ENCODE measurements at regions not wholly inside any gene's neighbourhood (a gene's known extent, or its start where the extent isn't known, plus 50 kb on each side); places are given as distances from the start of the nearest gene placed in this dataset.

DNA sequence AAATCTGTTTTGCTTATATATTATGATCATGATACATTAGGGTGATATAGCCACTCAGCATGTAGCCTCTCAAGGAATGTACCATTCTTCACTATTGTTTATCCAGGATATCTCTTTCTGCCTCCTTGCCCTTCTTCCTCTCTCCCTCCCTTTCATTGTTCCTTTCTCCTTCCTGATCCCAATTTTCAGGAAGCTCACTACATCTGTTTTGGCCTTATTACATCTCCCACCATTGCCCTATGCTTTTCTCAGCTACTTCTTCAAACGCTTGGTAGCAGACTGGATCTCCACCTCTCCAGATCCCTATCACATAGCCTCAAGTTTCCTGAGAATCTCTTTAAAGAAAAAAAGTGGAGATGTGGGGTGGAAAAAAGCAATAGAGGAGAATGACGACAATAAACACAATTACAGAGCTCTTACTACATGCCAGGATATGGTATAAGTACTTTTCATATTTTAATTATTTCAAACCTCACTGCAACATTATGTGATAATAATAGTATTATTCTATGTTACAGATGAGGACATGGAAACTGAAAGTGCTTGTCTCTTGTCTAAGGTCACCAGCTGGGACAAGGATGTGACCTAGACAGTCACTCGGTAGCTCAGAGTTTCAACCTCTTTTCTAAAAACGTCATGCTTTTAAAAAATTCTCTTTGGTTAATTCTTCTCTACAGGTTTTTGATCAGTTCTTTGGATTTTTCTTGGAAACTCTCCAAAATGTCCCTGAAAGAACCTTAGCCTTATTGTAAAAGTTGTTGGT is 959.1 kb downstream of the CDH11 start:
- no peak for DNase-seq (ENCODE audit: low read depth)

GRCh38 chr16:64159976-64160375 is 961.9 kb downstream of the CDH11 start:
- no peak for DNase-seq (ENCODE audit: low read depth)

DNA sequence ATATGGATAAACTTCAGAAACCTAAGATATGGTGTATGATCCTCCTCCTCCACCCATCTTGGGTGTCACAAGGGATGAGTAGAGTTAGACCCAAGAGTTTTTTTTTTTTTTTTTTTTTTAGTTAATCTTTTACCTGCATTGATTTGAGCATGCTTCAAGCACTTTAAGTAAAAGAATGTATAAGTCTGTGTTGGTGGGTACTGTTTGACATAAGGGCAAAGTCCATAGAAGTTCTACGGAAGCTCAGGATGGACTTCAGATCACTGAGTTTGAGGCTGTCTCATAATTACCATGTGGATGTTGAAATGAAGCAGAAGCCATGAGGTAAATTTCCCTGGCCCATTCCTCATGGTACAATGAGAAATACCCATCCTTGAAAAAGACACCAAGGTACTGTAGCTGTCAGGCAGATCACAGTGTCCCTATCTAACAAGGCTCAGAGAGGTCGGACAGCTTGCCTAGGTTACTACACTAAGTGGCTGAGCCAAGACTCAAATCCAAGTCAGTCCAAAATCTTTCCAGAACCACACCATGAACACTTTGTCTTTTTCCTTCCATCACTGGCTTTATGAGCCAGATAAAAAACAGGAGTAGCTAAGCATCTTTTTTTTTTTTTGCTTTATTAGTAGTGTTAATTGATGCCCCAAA is 962.8 kb downstream of the CDH11 start:
- DNase-seq (ENCODE audit: low read depth), result no peak

DNA sequence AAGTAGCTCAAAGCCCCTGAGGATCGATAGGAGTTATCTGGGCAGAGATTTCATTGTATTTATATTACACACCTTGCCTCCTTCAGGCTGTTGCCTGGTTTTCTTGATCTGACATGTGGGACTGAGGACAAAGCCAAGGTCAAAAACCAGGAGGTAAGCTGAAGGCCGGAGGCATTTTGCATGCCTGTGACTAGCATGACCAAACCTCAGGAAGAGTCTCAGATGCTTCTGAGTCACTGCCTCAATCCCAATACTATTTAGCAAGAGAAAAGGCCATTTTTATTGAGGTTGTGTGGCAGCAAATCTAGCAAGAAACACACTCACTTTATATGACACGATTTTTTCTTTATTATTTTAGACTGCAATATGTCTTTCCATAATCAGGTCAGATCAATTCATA is 968.1 kb downstream of the CDH11 start:
- no peak for DNase-seq (ENCODE audit: low read depth)

DNA sequence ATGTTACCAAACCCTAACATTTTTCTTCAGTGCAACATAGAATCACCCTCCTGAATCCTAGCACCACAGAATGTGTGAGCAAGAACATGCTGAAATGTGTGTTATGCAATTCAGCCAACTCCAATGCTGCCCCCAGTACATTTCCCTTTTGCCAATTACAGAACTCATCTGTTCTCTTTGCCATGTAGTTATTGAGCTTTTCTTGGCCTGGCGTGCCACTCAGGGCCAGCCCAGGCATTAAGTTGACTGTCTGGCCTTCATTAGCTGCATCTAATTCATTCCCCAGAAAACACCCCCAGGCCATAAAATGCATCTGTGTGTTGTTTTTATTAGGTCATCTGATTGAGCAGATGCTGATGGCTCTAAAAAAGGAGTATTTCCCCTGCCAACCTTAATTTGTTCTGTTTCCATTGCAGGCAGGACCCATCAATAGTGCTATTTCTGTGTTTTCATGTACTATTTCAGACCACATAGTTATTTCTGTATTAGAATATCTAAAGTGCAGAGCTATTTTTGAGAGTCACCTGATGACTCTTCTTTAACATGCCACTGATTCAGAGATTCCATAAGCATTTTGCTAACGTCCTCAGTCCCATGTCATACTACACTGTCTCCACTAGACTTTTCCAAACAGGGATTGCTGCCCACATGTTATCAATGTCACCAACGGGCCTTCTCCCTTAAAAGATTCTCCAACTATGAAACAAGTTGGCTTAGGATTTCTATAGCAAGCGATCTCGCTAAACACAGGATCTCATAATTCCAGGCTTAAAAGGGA is 969.7 kb downstream of the CDH11 start:
- DNase-seq (ENCODE audit: low read depth), result peak; percentile 47

GRCh38 chr16:64150193-64150592 is 971.7 kb downstream of the CDH11 start:
- DNase-seq (ENCODE audit: low read depth), result no peak

DNA sequence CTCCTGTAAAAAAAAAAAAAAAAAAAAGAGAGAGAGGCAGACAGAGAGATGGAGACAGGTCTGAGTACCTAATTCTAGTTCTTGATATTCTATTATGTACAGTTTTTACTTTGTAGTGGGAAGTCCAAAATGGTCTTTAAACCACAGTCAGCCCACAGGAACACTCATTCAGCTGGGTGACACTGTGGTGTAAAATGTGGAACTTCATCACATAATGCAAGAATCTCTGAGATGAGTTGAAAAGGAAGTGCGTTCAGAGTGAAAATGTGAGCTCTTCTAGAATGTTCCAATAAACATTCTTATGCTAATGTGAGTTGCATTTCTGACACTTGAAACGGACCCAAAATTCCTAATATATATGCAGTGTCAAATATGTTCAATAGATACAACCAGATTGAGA is 972.1 kb downstream of the CDH11 start:
- DNase-seq (ENCODE audit: low read depth), result no peak

DNA sequence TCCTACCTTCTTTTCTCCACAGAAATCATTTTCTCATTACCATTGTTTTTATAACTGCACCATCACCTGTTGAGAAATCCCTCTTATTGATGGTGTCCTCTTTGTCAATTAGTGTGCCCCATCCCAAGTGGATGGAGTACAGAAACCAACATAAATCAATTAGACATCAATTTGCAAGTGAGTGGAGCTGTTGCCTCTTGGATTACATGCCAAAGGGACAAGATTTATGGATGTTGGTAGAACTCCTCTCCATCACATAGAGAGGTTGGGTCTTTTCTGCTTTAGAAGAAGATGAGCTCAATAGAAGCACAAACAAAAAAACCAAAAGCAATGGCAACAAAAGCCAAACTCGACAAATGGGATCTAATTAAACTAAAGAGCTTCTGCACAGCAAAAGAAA is 973.5 kb downstream of the CDH11 start:
- DNase-seq (ENCODE audit: low read depth), result no peak

DNA sequence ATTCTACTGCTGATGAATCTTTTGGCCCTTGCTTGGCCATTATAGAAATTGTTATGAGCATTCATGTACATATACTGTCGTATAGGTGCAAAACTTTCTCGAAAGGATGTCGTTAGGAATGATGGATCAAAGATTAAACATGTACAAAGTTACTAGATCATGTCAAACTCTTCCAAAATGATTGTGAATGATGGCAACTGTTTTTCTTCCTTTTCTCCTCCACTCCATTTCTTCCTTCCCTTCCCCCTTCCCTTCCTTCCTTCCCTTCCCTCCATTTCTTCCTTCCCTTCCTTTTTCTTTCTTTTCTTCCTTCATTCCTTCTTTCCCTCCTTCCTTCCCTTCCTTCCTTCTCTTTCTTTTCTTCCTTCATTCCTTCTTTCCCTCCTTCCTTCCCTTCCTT is 973.9 kb downstream of the CDH11 start:
- no peak for DNase-seq (ENCODE audit: low read depth)

DNA sequence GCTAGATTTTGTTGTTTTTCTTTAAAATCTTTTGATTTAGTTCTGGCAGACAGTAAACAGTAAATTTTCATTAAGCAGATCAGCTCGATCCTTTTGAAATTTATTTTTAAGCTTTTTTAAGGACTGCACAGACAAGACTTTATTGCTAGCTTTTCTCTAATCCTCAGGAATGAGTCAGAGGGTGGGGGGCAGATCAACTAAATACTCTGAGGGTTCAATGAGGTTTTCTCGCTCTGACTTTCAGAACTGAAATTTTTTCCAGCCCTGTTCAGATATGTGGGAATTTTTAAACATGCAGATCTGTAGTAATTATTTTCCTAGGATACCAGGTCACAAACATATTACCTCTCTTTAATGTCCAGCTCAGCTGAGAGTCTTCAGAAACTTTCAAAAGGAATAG is 977.2 kb downstream of the CDH11 start:
- no peak for DNase-seq (ENCODE audit: low read depth)

DNA sequence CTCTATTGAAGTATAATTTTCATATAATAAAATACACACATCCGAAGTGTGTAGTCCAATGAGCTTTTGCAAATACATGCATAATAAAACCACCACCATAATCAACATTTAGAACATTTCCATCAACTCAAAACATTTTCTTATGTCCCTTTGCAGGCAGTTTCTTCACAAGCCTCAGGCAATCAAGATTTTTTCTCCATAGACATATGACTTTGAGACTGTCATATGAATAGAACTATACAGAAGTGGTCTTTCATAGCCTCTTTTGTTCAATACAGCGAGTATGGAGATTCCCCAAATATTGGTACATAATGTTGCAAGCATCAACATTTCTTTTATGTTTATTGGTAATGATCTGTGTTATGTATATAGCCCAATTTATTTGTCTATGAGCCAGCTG is 983.2 kb downstream of the CDH11 start:
- DNase-seq (ENCODE audit: low read depth), result no peak

DNA sequence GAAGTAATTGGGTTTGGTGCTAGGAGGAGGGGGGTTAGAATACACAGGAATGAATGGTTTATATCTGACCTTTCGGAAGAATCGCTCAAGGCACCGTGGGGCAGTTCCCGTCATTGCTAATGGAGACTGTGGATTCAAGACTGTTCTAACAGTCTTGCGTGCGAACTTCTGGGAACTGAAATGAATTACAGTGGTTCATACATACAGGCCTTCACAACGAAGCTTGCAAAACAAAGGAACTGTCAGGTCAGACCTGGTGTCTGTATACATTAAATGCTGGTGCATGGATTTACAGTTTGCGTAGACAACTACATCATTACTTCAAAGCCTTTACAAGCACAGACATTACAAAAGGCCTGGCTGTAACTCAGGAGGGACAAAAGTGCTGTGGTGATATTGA is 983.9 kb downstream of the CDH11 start:
- no peak for DNase-seq (ENCODE audit: low read depth)

DNA sequence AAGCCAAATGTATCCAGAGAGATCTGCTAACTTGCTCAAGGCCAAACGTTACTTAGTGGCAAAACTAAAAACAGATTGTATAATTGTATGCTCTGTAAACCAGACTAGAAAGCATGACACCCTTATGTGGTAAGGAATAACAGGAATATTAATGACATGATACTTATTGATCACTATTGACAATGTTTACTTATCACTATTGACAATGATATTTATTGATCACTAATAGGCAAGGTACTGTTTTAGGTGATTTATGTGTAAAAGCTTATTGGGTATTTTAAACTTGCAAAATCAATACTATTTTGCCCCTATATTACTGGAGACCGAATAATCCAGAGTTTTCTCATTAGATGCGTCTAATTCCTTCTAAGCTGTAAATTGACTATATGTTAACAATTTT is 985.1 kb downstream of the CDH11 start:
- DNase-seq (ENCODE audit: low read depth), result no peak

DNA sequence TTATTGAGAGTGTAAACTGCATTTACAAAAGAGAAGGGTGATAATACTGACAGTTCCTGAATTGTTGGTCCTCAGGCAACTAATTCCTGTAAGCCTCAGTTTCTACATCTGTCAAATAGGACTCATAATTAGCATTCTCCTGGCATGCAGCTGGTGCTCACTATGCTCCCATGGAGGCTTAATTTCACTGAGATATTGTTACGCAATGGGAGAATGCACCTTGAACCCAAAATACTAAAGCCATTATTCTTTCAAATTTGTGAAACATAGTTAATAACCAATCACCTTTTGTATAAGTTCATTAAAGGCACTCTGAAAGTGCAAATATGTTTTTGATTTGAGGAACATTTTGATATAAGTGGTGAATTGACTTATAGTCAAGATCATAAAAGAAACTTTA is 985.5 kb downstream of the CDH11 start:
- DNase-seq (ENCODE audit: low read depth), result no peak

- DNase-seq (ENCODE audit: low read depth), result no peak
These were observed 988.5 kb downstream of the CDH11 start for GRCh38 chr16:64133366-64133765.

DNA sequence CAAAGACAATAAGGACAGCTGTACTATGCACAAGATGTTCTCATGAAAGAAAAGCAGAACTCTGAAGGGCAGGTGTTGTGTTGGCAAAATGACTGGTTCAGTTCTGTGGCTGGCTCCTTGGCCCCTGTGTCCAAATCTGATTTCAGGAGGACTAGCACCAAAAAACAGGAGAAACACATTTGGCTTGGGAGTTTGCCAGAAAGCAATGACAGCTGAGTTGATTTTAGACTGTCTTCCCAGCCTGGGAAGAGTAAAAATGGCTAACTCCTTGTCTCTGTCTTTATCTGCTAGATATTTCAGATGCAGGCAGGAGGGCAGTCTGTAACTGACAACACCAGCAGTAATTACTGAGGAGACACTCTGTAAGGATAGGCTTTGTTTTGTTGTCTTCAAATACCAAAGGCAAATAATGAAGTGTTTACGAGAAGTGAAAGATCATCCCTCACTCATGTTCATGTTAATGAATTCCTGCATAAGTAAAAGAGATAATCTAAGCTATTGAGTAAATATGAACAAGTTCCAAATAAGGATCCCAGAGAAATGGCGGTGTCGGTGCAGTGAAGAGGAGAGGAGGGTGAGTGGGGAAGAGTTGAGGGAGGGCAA is 989.0 kb downstream of the CDH11 start:
- no peak for DNase-seq (ENCODE audit: low read depth)

GRCh38 chr16:64132190-64132589 is 989.7 kb downstream of the CDH11 start:
- DNase-seq (ENCODE audit: low read depth), result no peak

DNA sequence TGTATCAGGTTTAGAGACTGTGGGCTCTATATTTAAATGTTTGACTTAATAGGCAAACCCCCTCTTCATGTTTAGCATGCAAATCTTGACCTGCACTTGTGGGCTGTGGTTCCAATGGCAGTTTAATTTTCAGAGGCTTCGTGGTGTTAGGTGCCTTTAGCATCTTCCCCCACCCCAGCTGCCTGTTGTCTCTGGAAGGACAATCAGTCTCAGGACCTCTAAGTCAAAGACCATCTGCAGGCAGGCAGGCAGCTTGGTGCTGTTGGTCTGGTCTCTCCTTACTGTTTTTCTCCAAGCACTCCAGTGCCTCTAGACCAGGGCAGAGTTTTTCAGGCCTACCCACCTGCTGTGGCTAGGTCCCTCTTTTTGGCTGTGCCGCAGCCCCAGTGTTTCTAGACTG is 990.4 kb downstream of the CDH11 start:
- DNase-seq (ENCODE audit: low read depth), result no peak

GRCh38 chr16:64130140-64130539 is 991.7 kb downstream of the CDH11 start:
- DNase-seq (ENCODE audit: low read depth), result no peak

- no peak for DNase-seq (ENCODE audit: low read depth)
These were observed 999.7 kb downstream of the CDH11 start for GRCh38 chr16:64122177-64122576.

DNA sequence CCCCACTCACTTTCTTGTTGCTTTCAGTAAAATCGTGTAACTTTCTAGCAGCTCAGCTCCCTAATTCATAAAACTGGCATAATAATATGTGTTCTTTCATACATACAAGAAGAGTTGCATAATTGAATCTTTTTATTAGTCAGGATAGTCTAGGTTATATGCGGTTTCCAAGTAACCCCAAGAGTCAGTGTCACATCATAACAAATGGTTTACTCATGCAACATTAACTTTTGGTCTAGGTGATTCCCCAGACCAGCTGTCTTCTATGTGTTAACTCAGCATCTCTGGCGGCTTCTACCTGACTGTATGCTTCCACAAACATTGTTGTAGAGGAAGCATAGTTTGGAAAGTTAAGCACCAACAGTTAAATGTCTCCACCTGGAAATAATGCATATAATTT is 1000.4 kb downstream of the CDH11 start:
- DNase-seq (ENCODE audit: low read depth), result peak; percentile 23

- no peak for DNase-seq (ENCODE audit: low read depth)
These were observed 1005.7 kb downstream of the CDH11 start for GRCh38 chr16:64116151-64116550.

GRCh38 chr16:64109241-64109640 is 1012.6 kb downstream of the CDH11 start:
- no peak for DNase-seq (ENCODE audit: low read depth)

Data from GM04503 (cell line).